GM12892 (cell line): ENCODE measurements at regions not wholly inside any gene's neighbourhood (a gene's known extent, or its start where the extent isn't known, plus 50 kb on each side); places are given as distances from the start of the nearest gene placed in this dataset.

Experiments
- POLR2A ChIP-seq: IDR thresholded peaks from 2 replicates; pipeline ENCODE4 v1.6.1; 2011; ENCODE audit warnings: low read depth, low read length, control low read depth
- POLR2AphosphoS5 ChIP-seq: IDR thresholded peaks from 2 replicates; pipeline ENCODE4 v1.6.1; 2011; ENCODE audit warnings: low read depth, low read length, control low read depth
- TAF1 ChIP-seq: IDR thresholded peaks from 2 replicates; pipeline ENCODE4 v1.6.1; 2011; ENCODE audit warnings: low read depth, mild to moderate bottlenecking, control low read depth, low read length, borderline replicate concordance

GRCh38 chr4:112055100-112055499, 90.2 kb upstream of the FAM241A start:
- TF ChIP-seq POLR2A (no peak), TAF1 (no peak), POLR2AphosphoS5 (no peak)
